ENCODE measurements at regions not wholly inside any gene's neighbourhood (a gene's known extent, or its start where the extent isn't known, plus 50 kb on each side); places are given as distances from the start of the nearest gene placed in this dataset.

DNA sequence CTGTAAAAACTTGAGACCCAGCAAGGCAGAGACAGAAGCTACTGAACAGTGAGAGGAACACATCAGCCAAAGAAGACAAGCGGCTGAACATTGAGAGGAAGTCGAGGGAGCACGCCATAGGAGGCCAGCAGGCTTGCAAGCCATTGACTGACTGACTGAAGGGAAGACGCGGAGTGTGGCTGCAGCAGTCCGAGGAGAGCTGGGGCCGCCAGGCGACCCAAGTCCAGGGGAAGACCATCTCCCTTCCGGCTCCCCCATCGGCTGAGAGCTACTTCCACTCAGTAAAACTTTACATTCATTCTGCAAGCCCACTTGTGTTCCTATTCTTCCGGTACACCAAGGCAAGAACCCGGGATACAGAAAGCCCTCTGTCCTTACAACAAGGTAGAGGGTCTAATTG, 167.3 kb upstream of the MBL2 start:
- H3K27ac ChIP-seq: no peak overlapping the region
- TF ChIP-seq, protein P1, sequence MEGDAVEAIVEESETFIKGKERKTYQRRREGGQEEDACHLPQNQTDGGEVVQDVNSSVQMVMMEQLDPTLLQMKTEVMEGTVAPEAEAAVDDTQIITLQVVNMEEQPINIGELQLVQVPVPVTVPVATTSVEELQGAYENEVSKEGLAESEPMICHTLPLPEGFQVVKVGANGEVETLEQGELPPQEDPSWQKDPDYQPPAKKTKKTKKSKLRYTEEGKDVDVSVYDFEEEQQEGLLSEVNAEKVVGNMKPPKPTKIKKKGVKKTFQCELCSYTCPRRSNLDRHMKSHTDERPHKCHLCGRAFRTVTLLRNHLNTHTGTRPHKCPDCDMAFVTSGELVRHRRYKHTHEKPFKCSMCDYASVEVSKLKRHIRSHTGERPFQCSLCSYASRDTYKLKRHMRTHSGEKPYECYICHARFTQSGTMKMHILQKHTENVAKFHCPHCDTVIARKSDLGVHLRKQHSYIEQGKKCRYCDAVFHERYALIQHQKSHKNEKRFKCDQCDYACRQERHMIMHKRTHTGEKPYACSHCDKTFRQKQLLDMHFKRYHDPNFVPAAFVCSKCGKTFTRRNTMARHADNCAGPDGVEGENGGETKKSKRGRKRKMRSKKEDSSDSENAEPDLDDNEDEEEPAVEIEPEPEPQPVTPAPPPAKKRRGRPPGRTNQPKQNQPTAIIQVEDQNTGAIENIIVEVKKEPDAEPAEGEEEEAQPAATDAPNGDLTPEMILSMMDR (IDR thresholded peaks at IDR 0.05): no peak
- TF ChIP-seq ZFX (IDR thresholded peaks at IDR 0.05; ENCODE audit: borderline replicate concordance): no peak

DNA sequence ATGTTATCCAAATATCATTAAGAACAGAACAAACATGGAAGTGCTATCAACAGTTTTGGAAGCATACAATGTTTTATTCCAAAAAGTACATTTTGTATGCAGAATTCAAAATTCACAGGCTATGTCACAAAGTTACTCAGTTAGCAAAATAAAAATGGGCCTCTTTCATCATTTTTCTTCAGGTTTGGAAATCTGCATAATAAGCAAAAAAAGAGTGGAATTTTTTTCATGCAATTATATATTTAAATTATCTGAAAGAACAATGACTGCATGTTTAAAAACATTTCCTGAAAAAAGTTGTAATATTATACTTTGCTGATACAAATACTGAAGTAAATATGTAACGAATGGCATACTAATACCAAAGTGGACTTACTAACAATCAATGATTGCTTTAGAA, 161.2 kb upstream of the MBL2 start:
- TF ChIP-seq, protein P1 (IDR thresholded peaks at IDR 0.05): no peak
- no peak for TF ChIP-seq ZFX (IDR thresholded peaks at IDR 0.05; ENCODE audit: borderline replicate concordance)
- H3K27ac ChIP-seq: no peak overlapping the region

DNA sequence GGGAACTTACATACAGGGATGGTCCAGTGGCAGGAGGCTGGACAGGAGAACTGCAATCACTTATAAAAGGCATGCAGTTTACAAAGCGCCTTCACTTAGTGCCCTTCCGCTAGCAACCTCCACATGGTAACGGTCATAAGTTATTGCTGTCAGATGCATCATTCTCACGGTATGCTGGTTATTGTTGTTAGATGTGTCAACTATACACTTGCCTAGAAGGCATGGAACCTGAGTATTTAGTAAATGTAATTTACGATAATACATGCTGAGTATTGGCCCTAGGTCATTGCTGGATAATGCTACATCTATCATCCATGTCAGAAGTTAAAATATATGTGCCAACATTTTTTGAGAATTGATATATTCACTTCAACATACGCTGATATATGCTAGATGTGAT, 155.1 kb upstream of the MBL2 start:
- TF ChIP-seq, protein P1 (IDR thresholded peaks at IDR 0.05): no peak
- TF ChIP-seq ZFX (IDR thresholded peaks at IDR 0.05; ENCODE audit: borderline replicate concordance): no peak
- no peak overlapping the region for H3K27ac ChIP-seq

DNA sequence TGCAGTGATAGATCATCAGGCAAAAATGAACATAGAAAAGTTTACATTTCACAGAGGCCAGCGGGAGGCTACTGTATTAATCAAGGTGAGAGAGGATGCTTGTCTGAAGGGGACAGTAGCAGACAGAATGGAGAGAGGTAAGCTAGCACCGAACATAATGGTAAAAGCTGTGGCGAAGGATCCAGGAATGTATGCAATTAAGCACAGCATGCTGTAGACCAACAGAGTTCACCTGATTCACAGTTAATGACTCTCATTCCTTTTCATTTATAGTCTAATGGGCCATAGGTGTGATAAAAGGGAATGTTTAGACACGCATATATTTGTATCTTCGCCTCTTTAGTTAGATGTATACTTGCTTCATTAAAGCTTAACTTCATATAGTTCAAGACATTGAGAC, 150.9 kb upstream of the MBL2 start:
- TF ChIP-seq, protein P1 (IDR thresholded peaks at IDR 0.05): no peak
- TF ChIP-seq ZFX (IDR thresholded peaks at IDR 0.05; ENCODE audit: borderline replicate concordance): no peak
- H3K27ac ChIP-seq: no peak overlapping the region

DNA sequence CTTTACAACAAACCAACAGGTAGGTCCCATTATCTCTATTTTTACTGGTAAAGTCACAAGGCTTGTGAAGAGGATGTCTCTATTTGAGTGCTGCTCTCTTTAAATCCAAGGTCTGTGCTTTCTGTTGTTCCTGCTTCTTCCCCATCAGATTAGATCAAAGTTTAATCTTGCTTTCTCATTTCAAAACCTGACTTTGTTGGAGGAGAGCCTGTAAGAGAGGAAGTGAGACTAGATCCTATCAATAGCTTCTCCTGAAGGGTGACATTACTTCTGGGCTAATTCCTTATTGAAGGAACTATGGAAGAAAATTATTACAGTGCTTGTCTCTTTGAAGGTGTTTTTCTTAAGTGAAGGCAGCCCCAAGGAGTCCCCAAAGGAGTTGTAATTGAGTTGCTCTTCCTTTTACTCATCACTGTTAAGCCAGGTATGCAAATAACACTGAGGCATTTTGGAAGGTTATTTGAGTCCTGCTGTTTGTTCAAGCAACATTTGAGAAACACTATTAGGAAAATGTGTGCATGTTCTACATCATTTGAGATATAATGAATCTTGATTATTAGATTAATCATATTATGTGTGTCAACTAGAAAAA, 146.2 kb upstream of the MBL2 start:
- H3K27ac ChIP-seq: no peak overlapping the region
- TF ChIP-seq, protein P1 (IDR thresholded peaks at IDR 0.05): no peak
- no peak for TF ChIP-seq ZFX (IDR thresholded peaks at IDR 0.05; ENCODE audit: borderline replicate concordance)

DNA sequence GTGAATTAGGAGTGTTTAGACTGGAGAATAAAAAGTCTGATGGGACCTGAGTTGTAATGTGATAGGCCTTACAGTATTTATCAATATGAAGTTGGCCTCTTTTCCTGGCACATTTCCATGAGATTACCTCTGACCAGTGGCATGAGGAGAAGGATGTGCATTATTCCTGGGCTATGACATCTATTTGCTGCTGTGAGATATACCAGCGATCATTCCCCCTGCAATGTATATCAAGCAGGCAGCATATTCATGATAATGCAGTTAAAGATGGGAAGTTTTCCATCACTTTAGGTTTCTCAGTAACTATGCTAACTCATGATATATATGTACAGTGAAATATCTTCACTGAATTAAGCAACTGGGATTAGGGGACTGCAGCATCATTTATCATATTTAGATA, 142.8 kb upstream of the MBL2 start:
- no peak for TF ChIP-seq ZFX (IDR thresholded peaks at IDR 0.05; ENCODE audit: borderline replicate concordance)
- TF ChIP-seq, protein P1 (IDR thresholded peaks at IDR 0.05): no peak
- no peak overlapping the region for H3K27ac ChIP-seq

DNA sequence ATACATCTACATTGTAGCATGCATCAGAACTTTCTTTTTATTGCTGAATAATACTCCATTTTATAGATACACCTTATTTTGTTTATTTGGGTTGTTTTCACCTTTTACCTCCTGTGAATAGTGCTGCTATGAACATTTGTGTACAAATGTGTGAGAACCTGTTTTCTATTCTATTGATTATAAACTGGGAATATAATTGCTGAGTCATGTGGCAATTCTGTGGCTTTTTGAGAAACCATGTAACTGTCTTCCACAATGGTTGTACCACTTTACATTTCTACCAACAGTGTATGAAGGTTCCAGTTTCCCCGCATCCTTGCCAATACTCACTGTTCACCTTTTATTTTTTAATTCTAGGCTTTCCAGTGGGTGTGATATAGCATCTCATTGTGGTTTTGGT, 138.6 kb upstream of the MBL2 start:
- no peak overlapping the region for H3K27ac ChIP-seq
- no peak for TF ChIP-seq ZFX (IDR thresholded peaks at IDR 0.05; ENCODE audit: borderline replicate concordance)

DNA sequence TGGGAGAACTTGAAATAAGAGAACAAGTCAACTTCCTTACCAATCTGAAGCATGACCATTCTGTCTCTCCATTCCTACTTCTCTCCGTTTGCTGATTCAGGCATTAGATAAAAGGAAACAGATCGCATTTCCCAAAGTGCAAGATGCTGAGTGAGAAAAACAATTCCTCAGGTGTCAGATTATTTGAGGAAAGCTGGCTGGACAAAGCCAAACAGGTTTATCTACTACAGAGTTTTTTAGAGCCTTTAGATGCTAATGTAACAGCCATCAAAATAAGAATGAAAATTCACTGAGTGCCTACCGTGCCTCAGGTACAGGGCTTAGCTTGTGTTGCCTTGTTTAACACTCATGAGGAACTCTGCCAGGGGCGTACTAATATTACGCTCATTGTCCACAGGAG, 135.9 kb upstream of the MBL2 start:
- no peak for TF ChIP-seq ZFX (IDR thresholded peaks at IDR 0.05; ENCODE audit: borderline replicate concordance)
- TF ChIP-seq, protein P1 (IDR thresholded peaks at IDR 0.05): no peak
- no peak overlapping the region for H3K27ac ChIP-seq

Data from 22Rv1 (cell line).